B cell (primary cell): ENCODE measurements at regions not wholly inside any gene's neighbourhood (a gene's known extent, or its start where the extent isn't known, plus 50 kb on each side); places are given as distances from the start of the nearest gene placed in this dataset.

Experiments
- ATAC-seq: fragments of 200-7000 bp; cut with Tn5 transposase; one replicate; pipeline ENCODE4 v1.10.0; 2021; ENCODE audit warnings: low read depth, mild to moderate bottlenecking, moderate number of reproducible peaks, moderate library complexity
- CTCF ChIA-PET: fragments of 350-600 bp; sonication (Branson Sonifier 250); formaldehyde crosslinking; loops from one replicate; lab custom pipeline; 2021; ENCODE audit warnings: antibody characterized with exemption, inconsistent platforms; lab: Charles Lee
- POLR2A ChIA-PET: fragments of 350-600 bp; sonication (Branson Sonifier 250); formaldehyde crosslinking; loops from one replicate; lab custom pipeline; 2021; ENCODE audit warnings: antibody characterized with exemption; lab: Charles Lee
- DNase-seq: peaks from one replicate; pipeline ENCODE4 v3.0.0; 2013
- H2AFZ ChIP-seq: 2 replicates; pipeline ENCODE4 v1.6.1; 2012; ENCODE audit warnings: mild to moderate bottlenecking, low read depth, low read length; ENCODE audit not compliant: insufficient read depth, poor library complexity, severe bottlenecking
- H3K27ac ChIP-seq, 2 donors: 1 replicate in 1 of 2; 2 replicates in 1 of 2; pipeline ENCODE4 v1.5.1; 2012 to 2013; ENCODE audit warnings: low read length in 2 of 2, mild to moderate bottlenecking in 2 of 2, moderate library complexity in 1 of 2
- H3K27me3 ChIP-seq, 4 experiments: fragments of 200-600 bp in 1 of 4; sonication (generic) in 1 of 4; replicated peaks in 1 of 4; 1 replicate in 2 of 4; 2 replicates in 2 of 4; pipeline versions ENCODE4 v1.6.1 to v1.7.0; 2013 to 2016; ENCODE audit warnings: low read length in 3 of 4, mild to moderate bottlenecking in 2 of 4, mixed read lengths in 1 of 4, moderate library complexity in 1 of 4; ENCODE audit not compliant: insufficient read depth in 4 of 4, control insufficient read depth in 3 of 4; ENCODE audit errors: control extremely low read depth in 1 of 4
- H3K36me3 ChIP-seq, 2 experiments: replicated peaks in 1 of 2; 1 replicate in 1 of 2; 2 replicates in 1 of 2; pipeline versions ENCODE4 v1.6.1 to v1.7.1; 2013; ENCODE audit warnings: low read length in 1 of 2; ENCODE audit not compliant: insufficient read depth in 2 of 2, control insufficient read depth in 1 of 2; ENCODE audit errors: control extremely low read depth in 1 of 2, extremely low read depth in 1 of 2
- H3K4me1 ChIP-seq, 2 donors: fragments of 200-600 bp in 1 of 2; sonication (generic) in 1 of 2; 1 replicate in 1 of 2; 2 replicates in 1 of 2; pipeline versions ENCODE4 v1.5.1 to v1.6.1; 2013 to 2017; ENCODE audit warnings: low read length in 2 of 2; ENCODE audit not compliant: control insufficient read depth in 2 of 2, insufficient read depth in 2 of 2
- H3K4me2 ChIP-seq: replicated peaks from 2 replicates; pipeline ENCODE3; 2012; ENCODE audit warnings: mild to moderate bottlenecking, low read depth, low read length; ENCODE audit not compliant: poor library complexity, severe bottlenecking
- H3K4me3 ChIP-seq, 5 experiments: fragments of 200-600 bp in 1 of 5; sonication (generic) in 1 of 5; 1 replicate in 3 of 5; 2 replicates in 2 of 5; pipeline versions ENCODE4 v1.5.1 to v1.7.0; 2011 to 2016; ENCODE audit warnings: low read length in 4 of 5, mild to moderate bottlenecking in 4 of 5, low read depth in 2 of 5, control low read depth in 1 of 5, moderate library complexity in 1 of 5; ENCODE audit not compliant: insufficient read depth in 1 of 5; ENCODE audit errors: control extremely low read depth in 1 of 5, extremely low read depth in 1 of 5
- H3K79me2 ChIP-seq: fragments of 200-600 bp; sonication (generic); one replicate; pipeline ENCODE4 v1.6.0; 2016; ENCODE audit warnings: low read length; ENCODE audit not compliant: control insufficient read depth, insufficient read depth
- H3K9ac ChIP-seq: fragments of 200-600 bp; sonication (generic); 2 replicates; pipeline ENCODE4 v1.6.1; 2017; ENCODE audit warnings: mild to moderate bottlenecking, low read length, moderate library complexity
- H3K9me3 ChIP-seq, 3 donors: one replicate each; pipeline versions ENCODE4 v1.6.1 to v1.7.1; 2013; ENCODE audit warnings: low read length in 2 of 3; ENCODE audit not compliant: control insufficient read depth in 2 of 3, insufficient read depth in 1 of 3; ENCODE audit errors: control extremely low read depth in 1 of 3
- H4K20me1 ChIP-seq: 2 replicates; pipeline ENCODE4 v1.6.0; 2012; ENCODE audit warnings: mild to moderate bottlenecking, low read length; ENCODE audit not compliant: insufficient read depth, control insufficient read depth, poor library complexity, severe bottlenecking
- H3K27ac Mint-ChIP-seq: one replicate; pipeline ENCODE4 v1.8.0; 2021; ENCODE audit warnings: mixed read lengths
- H3K27me3 Mint-ChIP-seq: one replicate; pipeline ENCODE4 v1.8.0; 2021; ENCODE audit warnings: mixed read lengths
- H3K4me1 Mint-ChIP-seq: one replicate; pipeline ENCODE4 v1.8.0; 2021; ENCODE audit warnings: mixed read lengths
- H3K4me3 Mint-ChIP-seq: one replicate; pipeline ENCODE4 v1.8.0; 2021; ENCODE audit warnings: mixed read lengths
- H3K9me3 Mint-ChIP-seq: one replicate; pipeline ENCODE4 v1.8.0; 2022; ENCODE audit warnings: mixed read lengths; ENCODE audit not compliant: insufficient read depth
- CTCF ChIP-seq: fragments of 200-600 bp; IDR thresholded peaks from one replicate; pipeline ENCODE4 v1.8.0; 2022; ENCODE audit warnings: antibody characterized with exemption, mild to moderate bottlenecking
- EZH2 ChIP-seq: IDR thresholded peaks from 2 replicates; pipeline ENCODE4 v1.6.1; 2012; ENCODE audit warnings: borderline replicate concordance, low read depth, mild to moderate bottlenecking, moderate library complexity, low read length; ENCODE audit not compliant: insufficient read depth, poor library complexity, severe bottlenecking
- WGBS: methylation state at CpG from one replicate; pipeline ENCODE4 v1.1.5; 2013; ENCODE audit warnings: missing lambda C conversion rate; ENCODE audit not compliant: insufficient coverage; 5-methylcytosine and 5-hydroxymethylcytosine counted together
- intact Hi-C: fragments of 100-400 bp; cut with micrococcal nuclease; formaldehyde crosslinking; loops from one replicate; pipeline ENCODE4 v1.10.0; 2022

- H2AFZ ChIP-seq, result no peak overlapping the region
- intact Hi-C loops, result no loop called here
- POLR2A ChIA-PET, result no interaction called here
Measured at GRCh38 chr13:42396901-42397655, 125.1 kb downstream of the AKAP11 start.

More at GRCh38 chr13:42396901-42397655, 125.1 kb downstream of the AKAP11 start:
- Histone ChIP-seq H3K27me3 (no peaks in the 10 kb centered on the region), H3K9ac (no peak overlapping the region), H3K27ac (no peak overlapping the region), H4K20me1 (no peaks in the 10 kb centered on the region), H3K4me1 (peaks cover 10 to 21% of the 10 kb centered on the region in 2 donors), H3K79me2 (no peaks in the 10 kb centered on the region), H3K4me2 (no peak overlapping the region), H3K9me3 (peaks cover 0 to 3% (median 0%) of the 10 kb centered on the region in 3 donors), H3K36me3 (no peaks in the 10 kb centered on the region), H3K4me3 (no peak overlapping the region)
- no peak for DNase-seq
- ATAC-seq, result no peak
- no CpG with 5 or more reads among the region's 6 CpGs for WGBS
- CTCF ChIA-PET, result interaction anchor here (1.7 kb wide), 1 partner anchor 16 kb away, joined by 4 read pairs; no protein-coding TSS in a partner anchor
- H3K4me1 Mint-ChIP-seq, result peaks cover 27% of the 10 kb centered on the region
- no peak for TF ChIP-seq EZH2
- TF ChIP-seq CTCF, result no peak
- no peak overlapping the region for H3K4me3 Mint-ChIP-seq
- H3K27me3 Mint-ChIP-seq, result peaks cover 3% of the 10 kb centered on the region
- H3K9me3 Mint-ChIP-seq, result no peaks in the 10 kb centered on the region
- no peak overlapping the region for H3K27ac Mint-ChIP-seq
